ENCODE measurements at regions not wholly inside any gene's neighbourhood (a gene's known extent, or its start where the extent isn't known, plus 50 kb on each side); places are given as distances from the start of the nearest gene placed in this dataset.

DNA sequence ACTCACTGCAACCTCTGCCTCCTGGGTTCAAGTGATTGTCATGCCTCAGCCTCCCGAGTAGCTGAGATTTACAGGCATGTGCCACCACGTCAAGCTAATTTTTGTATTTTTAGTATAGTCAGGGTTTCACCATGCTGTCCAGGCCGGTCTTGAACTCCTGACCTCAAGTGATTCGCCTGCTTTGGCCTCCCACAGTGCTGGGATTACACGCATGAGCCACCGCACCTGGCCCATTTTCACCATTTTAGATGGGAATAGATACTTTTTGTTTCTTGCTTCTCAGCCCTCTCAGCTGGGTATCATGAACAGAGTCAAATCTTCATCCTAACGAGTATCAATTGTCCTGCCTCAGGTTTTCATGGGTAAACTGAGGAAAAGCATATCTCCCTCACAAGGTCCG, 235.0 kb downstream of the CDC5L start:
- no peak overlapping the region for H3K4me3 ChIP-seq (ENCODE audit: low read depth, low read length)
- DNase-seq (ENCODE audit: low read depth) = no peak

DNA sequence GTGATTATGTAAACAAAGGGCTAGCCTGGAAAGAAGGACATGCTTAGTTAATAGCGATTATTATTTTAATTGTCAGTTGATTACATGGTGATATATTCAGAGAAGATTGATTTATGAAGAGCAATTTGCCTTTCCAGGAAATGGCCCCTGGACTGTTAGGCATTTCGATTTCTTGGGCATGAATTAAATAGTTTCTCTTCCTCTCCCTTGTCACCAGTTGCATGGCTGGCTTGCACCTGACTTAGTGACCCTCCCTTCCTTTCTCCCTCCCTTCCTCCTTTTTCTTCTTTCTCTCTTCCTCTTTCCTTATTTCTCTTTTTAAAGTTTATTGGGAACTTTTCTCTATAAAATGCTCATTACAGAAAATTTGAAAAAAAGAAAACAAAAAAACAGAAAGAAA, 235.4 kb downstream of the CDC5L start:
- TF ChIP-seq, protein P1, sequence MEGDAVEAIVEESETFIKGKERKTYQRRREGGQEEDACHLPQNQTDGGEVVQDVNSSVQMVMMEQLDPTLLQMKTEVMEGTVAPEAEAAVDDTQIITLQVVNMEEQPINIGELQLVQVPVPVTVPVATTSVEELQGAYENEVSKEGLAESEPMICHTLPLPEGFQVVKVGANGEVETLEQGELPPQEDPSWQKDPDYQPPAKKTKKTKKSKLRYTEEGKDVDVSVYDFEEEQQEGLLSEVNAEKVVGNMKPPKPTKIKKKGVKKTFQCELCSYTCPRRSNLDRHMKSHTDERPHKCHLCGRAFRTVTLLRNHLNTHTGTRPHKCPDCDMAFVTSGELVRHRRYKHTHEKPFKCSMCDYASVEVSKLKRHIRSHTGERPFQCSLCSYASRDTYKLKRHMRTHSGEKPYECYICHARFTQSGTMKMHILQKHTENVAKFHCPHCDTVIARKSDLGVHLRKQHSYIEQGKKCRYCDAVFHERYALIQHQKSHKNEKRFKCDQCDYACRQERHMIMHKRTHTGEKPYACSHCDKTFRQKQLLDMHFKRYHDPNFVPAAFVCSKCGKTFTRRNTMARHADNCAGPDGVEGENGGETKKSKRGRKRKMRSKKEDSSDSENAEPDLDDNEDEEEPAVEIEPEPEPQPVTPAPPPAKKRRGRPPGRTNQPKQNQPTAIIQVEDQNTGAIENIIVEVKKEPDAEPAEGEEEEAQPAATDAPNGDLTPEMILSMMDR (IDR thresholded peaks at IDR 0.05; ENCODE audit: insufficient read depth, low read length) = no peak
- DNase-seq (ENCODE audit: low read depth) = no peak
- H3K4me3 ChIP-seq (ENCODE audit: low read depth, low read length) = no peak overlapping the region

More for the DNA sequence above, 235.0 kb downstream of the CDC5L start:
- TF ChIP-seq, protein P1 (IDR thresholded peaks at IDR 0.05; ENCODE audit: insufficient read depth, low read length) = no peak

DNA sequence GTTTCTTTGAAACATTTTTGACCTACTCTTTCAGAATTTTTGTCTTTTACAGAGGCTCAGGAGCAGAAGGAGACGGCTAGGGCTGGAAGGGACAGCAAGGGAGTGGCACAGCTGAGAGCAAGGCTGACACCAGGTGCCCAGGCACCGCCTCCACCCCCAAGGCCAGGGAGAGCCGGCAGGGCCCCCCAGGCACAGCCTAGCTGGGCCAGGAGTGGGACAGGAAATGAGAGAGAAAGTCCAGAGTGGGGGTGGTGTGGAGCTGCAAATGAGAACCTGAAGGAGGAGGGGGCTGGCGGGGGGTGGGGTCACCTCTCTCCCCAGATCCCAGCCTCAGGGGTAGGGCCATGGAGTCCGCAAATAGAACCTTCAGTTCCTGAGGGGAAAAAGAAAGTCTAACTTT, 236.7 kb downstream of the CDC5L start:
- TF ChIP-seq, protein P1 (IDR thresholded peaks at IDR 0.05; ENCODE audit: insufficient read depth, low read length) = no peak
- DNase-seq (ENCODE audit: low read depth) = no peak

DNA sequence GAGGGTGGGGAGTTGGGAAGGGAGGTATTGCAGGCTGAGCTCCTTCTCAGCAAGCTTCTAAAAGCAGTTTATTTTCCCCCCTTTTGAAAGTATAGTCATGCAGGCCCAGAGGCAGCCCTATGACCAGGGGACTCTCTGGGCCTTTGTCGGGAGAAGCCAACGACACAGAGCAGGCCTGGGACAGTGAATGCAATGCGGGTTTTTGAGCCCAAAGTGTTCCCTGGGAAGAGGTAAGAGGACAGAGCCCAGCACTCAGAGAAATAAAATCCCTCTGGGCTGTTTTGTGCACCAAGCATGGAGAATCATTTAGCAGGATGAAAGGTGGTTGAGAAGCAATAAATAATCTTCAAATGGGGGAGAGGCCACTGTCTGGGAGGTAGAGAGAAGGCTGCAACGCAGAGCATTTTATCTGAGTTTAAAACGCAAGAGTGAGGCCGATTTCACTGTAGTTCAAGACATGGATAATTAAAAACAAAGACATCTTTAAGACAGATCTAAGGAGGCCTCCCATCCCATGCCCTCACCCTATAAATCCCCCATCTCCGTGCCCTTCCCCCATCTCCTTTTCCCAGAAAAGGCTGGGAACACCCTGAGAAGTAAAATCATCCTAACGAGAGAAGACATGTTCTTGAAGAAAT, 237.5 kb downstream of the CDC5L start:
- DNase-seq (ENCODE audit: low read depth) = no peak
- TF ChIP-seq, protein P1 (IDR thresholded peaks at IDR 0.05; ENCODE audit: insufficient read depth, low read length) = no peak
- no peak overlapping the region for H3K4me3 ChIP-seq (ENCODE audit: low read depth, low read length)

More for the DNA sequence above, 236.7 kb downstream of the CDC5L start:
- H3K4me3 ChIP-seq (ENCODE audit: low read depth, low read length) = no peak overlapping the region

DNA sequence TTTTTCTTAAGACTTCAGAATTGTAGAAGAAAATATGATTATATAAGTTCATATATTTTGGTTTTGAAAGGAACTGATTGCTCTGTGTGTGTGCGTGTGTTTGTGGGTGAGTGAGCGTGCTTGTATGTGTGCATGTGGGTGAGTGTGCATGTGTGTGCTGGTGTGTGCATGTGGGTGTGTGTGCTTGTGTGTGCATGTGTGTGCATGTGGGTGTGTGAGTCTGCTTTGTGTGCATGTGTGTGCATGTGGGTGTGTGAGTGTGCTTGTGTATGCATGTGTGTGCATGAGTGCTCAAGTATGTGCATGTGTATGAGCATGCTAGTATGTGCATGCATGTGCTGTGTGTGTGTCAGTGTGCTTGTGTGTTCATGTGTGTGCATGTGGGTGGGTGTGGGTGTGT, 238.5 kb downstream of the CDC5L start:
- no peak overlapping the region for H3K4me3 ChIP-seq (ENCODE audit: low read depth, low read length)
- TF ChIP-seq, protein P1 (IDR thresholded peaks at IDR 0.05; ENCODE audit: insufficient read depth, low read length) = no peak
- DNase-seq (ENCODE audit: low read depth) = no peak

DNA sequence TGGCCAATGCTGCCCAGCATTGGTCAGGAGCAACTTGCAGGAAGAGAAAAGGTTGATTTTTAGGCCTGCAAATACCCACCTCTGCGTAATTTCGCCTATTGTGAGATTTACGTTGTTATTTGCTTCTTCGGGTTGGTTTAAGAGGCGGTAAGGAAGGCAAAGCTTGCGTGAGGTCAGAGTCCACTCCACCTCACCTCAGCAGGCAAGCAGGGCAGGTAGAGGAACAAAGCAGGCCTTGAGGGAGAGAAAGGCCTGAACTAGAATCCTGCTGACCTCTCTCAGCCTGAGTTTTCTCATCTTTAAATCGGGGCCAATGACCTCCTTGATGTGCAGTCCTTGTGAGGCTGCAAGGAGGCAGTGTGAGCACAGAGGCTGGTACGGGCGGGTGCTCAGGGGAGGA, 239.1 kb downstream of the CDC5L start:
- no peak overlapping the region for H3K4me3 ChIP-seq (ENCODE audit: low read depth, low read length)
- no peak for DNase-seq (ENCODE audit: low read depth)
- TF ChIP-seq, protein P1 (IDR thresholded peaks at IDR 0.05; ENCODE audit: insufficient read depth, low read length) = no peak
